Testis (tissue), 2 donors: ENCODE measurements at regions not wholly inside any gene's neighbourhood (a gene's known extent, or its start where the extent isn't known, plus 50 kb on each side); places are given as distances from the start of the nearest gene placed in this dataset.

Experiments used
- POLR2A ChIP-seq: fragments of 450-650 bp; IDR thresholded peaks from one replicate; pipeline ENCODE4 v1.6.1; 2017; ENCODE audit warnings: antibody characterized with exemption, mild to moderate bottlenecking, moderate library complexity
- TF ChIP-seq, protein P1 (sequence below), 3 experiments: fragments of 450-650 bp in 2 of 3; fragments of 200-600 bp in 1 of 3; sonication (generic) in 1 of 3; IDR thresholded peaks; one replicate each; pipeline ENCODE4 v1.5.1; 2016 to 2019; ENCODE audit warnings: antibody characterized with exemption in 3 of 3, mild to moderate bottlenecking in 2 of 3, moderate library complexity in 1 of 3

DNA sequence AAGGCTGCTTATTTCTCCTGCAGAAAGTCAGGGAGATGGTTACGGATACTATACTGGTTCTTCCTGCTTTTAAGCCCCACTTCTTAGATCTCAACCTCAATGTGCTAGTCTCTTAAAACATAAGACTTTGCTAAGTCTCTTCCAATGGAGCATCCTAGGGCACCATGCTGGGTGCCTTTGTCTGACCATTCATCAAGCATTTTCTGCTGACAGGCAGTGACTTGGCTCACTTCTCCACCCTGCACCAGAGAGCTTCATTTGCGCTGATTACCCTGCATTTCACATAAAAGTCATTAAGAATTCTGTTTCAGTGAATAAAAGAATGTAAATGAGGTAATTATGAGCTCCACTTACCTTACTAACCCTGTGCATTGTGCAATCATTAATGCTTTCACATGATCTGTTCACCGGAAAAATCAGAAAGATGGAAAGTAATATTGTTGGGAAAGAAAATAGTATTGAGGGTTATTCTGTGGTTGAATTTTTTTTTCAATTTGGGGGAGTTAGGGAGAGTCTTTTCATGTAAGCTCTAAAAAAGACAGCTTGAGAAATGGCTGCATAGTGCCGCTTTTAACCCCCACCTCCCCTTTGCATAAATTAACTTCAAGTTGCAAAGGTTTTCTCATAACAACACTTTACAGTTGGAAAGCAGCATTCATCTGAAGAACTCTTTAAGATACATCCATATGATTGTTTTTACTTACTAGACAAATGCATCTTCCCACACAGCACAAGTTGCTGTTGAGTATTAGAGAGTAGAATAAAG, 677.3 kb upstream of the KIRREL3 start:
- TF ChIP-seq, protein P1, sequence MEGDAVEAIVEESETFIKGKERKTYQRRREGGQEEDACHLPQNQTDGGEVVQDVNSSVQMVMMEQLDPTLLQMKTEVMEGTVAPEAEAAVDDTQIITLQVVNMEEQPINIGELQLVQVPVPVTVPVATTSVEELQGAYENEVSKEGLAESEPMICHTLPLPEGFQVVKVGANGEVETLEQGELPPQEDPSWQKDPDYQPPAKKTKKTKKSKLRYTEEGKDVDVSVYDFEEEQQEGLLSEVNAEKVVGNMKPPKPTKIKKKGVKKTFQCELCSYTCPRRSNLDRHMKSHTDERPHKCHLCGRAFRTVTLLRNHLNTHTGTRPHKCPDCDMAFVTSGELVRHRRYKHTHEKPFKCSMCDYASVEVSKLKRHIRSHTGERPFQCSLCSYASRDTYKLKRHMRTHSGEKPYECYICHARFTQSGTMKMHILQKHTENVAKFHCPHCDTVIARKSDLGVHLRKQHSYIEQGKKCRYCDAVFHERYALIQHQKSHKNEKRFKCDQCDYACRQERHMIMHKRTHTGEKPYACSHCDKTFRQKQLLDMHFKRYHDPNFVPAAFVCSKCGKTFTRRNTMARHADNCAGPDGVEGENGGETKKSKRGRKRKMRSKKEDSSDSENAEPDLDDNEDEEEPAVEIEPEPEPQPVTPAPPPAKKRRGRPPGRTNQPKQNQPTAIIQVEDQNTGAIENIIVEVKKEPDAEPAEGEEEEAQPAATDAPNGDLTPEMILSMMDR (IDR thresholded peaks at IDR 0.05), result no peak
- no peak for TF ChIP-seq POLR2A
